Activated CD8-positive, alpha-beta memory T cell treated with anti-CD3 and anti-CD28 coated beads, Interleukin-2, amount 10 ng/mL, durations not matched to agents 7 days and 5 days (primary cell): ENCODE measurements at regions not wholly inside any gene's neighbourhood (a gene's known extent, or its start where the extent isn't known, plus 50 kb on each side); places are given as distances from the start of the nearest gene placed in this dataset.
"Not testable (repeated sequence)": the region's sequence is repeated elsewhere in the genome, so short reads cannot be mapped to it uniquely, and the experiment has no call there.

ENCODE experiments used
- ATAC-seq: fragments of 150-1000 bp; cut with Tn5 transposase; one replicate; pipeline ENCODE4 v1.10.0; 2021; ENCODE audit warnings: moderate library complexity
- CTCF ChIA-PET: fragments of 350-600 bp; sonication (Branson Sonifier 250); formaldehyde crosslinking; loops from one replicate; lab custom pipeline; 2021; ENCODE audit warnings: antibody characterized with exemption; lab: Charles Lee
- DNase-seq: peaks from one replicate; pipeline ENCODE4 v3.0.0-alpha.2; 2020
- H3K27ac Mint-ChIP-seq: one replicate; pipeline ENCODE4 v1.8.0; 2021; ENCODE audit warnings: mild to moderate bottlenecking, mixed read lengths
- H3K27me3 Mint-ChIP-seq: one replicate; pipeline ENCODE4 v1.8.0; 2021; ENCODE audit warnings: mixed read lengths
- H3K36me3 Mint-ChIP-seq: one replicate; pipeline ENCODE4 v1.8.0; 2021; ENCODE audit warnings: mild to moderate bottlenecking, mixed read lengths
- H3K4me1 Mint-ChIP-seq: one replicate; pipeline ENCODE4 v1.8.0; 2021; ENCODE audit warnings: mixed read lengths
- H3K4me3 Mint-ChIP-seq: one replicate; pipeline ENCODE4 v1.8.0; 2021; ENCODE audit warnings: mild to moderate bottlenecking, moderate library complexity, mixed read lengths
- H3K9me3 Mint-ChIP-seq: one replicate; pipeline ENCODE4 v1.8.0; 2022; ENCODE audit warnings: low read depth, mixed read lengths

DNA sequence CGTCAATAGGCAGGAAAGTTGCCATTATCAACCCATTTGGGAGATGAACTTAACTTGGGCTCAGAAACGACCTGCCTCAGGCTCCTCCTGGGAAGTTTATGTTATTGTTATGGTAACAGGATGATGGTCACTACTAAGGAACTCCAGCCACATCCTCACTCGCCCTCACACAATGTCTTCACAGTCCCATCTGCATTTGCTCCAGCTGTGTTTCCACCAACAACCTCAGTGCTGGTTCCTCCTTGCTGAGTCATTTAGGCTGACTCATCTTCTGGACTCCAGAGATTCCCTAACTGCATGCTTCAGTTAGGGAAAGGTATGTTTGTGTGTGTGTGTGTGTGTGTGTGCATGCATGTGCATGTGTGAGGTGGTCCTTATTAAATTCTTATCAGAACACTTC lies 293.4 kb upstream of the BOD1L1 start:
- no peak for DNase-seq
- CTCF ChIA-PET, result no interaction called here
- no peaks in the 10 kb centered on the region for H3K36me3 Mint-ChIP-seq
- H3K4me1 Mint-ChIP-seq, result no peaks in the 10 kb centered on the region
- ATAC-seq, result no peak
- H3K9me3 Mint-ChIP-seq, result no peaks in the 10 kb centered on the region
- no peak overlapping the region for H3K27ac Mint-ChIP-seq
- no peak overlapping the region for H3K4me3 Mint-ChIP-seq
- H3K27me3 Mint-ChIP-seq, result no peaks in the 10 kb centered on the region

DNA sequence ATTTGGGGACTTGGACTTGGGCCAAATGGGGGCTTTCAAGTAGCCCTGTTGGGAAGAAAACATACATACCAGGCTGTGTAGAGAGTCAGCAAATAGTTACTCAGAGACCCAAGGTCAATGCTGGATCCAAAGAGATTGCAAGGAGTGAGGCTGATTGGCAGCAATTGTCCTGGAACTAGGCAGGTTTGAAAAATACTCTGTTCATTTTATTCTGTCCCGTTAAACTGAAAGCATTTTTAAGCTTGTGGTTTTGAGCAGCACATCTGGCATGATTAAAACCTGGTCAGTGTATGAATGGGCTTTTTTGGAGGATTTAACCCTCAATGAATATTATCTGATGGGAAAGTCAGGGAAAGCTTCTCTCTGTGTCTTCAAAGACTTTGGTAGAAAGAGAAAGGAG lies 294.3 kb upstream of the BOD1L1 start:
- CTCF ChIA-PET, result no interaction called here
- no peak overlapping the region for H3K27ac Mint-ChIP-seq
- DNase-seq (no peak), ATAC-seq (no peak)
- H3K36me3 Mint-ChIP-seq, result no peaks in the 10 kb centered on the region
- H3K9me3 Mint-ChIP-seq, result no peaks in the 10 kb centered on the region
- H3K4me1 Mint-ChIP-seq, result no peaks in the 10 kb centered on the region
- no peak overlapping the region for H3K4me3 Mint-ChIP-seq
- no peaks in the 10 kb centered on the region for H3K27me3 Mint-ChIP-seq

DNA sequence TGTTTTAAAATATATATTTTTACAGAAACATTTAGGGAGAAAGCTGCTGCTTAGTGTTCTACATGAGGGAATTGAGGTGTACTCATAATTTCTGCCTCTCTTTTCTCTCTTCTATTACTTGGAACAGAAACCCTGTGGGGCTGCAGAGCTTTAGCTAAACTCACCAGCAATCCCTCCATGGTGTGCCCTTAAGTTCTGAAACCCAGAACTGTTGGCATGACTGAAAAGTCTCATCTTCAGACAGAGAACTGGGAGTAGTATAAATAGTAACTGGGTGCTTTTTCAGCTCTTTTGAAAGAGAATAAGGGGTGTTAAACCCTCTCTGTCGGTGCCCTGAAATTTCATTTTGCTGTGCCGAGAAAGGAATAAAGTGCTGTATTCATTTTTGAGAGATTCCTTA lies 294.9 kb upstream of the BOD1L1 start:
- Mint-ChIP-seq H3K27ac (no peak overlapping the region), H3K36me3 (no peaks in the 10 kb centered on the region), H3K4me1 (no peaks in the 10 kb centered on the region), H3K27me3 (no peaks in the 10 kb centered on the region), H3K4me3 (no peak overlapping the region), H3K9me3 (no peaks in the 10 kb centered on the region)
- CTCF ChIA-PET, result no interaction called here
- DNase-seq (no peak), ATAC-seq (no peak)

DNA sequence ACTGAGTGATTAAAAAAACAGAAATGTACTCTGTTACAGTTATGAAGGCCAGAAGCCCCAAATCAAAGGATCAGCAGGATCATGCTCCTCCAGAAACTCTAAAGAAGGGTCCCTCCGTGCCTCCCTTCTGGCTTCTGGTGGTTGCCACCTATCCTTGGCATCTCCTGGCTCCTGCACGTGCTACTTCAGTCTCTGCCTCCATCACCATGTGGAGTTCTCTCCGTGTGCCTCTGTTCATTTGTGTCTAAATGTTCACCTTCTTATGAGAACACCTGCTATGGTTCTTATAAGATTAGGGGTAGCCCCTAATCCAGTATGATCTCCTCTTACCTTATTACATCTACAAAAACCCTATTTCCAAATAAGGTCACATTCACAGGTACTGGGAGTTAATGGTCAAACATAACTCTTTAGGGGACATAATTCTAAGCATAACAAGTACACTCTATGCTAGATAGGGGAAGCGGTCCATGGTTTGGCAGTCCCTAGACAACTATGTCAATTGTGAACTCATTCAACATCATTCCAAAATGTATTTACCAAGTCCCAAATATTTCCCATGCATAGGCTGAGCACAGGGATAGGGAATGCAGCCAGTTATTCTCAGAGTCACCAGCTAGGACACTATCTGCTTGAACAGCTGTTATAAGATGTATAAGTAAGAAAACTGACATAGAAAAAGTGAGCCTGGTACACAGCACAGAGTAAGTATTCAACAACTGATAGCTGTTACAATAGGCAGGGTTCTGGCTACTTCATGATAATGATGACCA lies 295.5 kb upstream of the BOD1L1 start:
- Mint-ChIP-seq H3K36me3 (no peaks in the 10 kb centered on the region), H3K4me1 (no peaks in the 10 kb centered on the region), H3K4me3 (no peak overlapping the region), H3K9me3 (no peaks in the 10 kb centered on the region), H3K27me3 (no peaks in the 10 kb centered on the region), H3K27ac (no peak overlapping the region)
- DNase-seq (no peak), ATAC-seq (no peak)
- CTCF ChIA-PET, result no interaction called here

DNA sequence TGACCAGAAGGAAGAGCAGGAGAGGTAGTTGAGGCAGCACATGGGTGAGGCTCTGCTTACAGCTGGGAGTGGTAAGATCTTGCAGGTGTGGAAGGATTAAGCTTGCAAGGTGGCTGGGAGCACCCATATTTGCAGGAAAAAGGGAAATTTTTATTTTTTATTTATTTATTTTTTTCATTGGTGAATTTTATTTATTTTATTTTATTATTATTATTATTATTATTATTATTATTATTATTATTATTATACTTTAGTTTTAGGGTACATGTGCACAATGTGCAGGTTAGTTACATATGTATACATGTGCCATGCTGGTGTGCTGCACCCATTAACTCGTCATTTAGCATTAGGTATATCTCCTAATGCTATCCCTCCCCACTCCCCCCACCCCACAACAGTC lies 297.4 kb upstream of the BOD1L1 start:
- ATAC-seq, H3K27me3 Mint-ChIP-seq, H3K9me3 Mint-ChIP-seq, H3K4me3 Mint-ChIP-seq, CTCF ChIA-PET, H3K27ac Mint-ChIP-seq, H3K4me1 Mint-ChIP-seq, DNase-seq, H3K36me3 Mint-ChIP-seq: not testable (repeated sequence)

DNA sequence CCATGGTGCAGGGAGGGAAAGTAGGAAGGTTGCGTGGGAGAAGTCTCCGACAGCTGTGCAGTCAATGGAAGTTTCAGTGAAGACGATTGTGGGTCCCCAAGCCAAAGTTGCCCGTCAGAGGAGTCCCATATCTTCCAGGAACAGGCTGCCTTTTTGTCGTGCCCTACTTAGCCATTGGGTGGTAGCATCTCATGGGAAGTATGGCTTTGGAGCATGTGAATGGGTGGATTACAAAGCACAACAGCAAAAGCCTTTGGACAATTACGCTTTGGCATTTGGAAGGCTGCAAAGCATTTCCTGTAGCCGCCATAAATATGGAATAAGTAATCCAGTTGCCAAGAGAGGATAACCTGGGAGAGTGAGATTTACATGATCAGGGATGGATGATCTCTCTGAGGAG lies 300.7 kb upstream of the BOD1L1 start:
- CTCF ChIA-PET, result no interaction called here
- DNase-seq (no peak), ATAC-seq (no peak)
- H3K27me3 Mint-ChIP-seq, result no peaks in the 10 kb centered on the region
- H3K4me1 Mint-ChIP-seq, result no peaks in the 10 kb centered on the region
- no peak overlapping the region for H3K4me3 Mint-ChIP-seq
- no peak overlapping the region for H3K27ac Mint-ChIP-seq
- H3K36me3 Mint-ChIP-seq, result no peaks in the 10 kb centered on the region
- H3K9me3 Mint-ChIP-seq, result no peaks in the 10 kb centered on the region

DNA sequence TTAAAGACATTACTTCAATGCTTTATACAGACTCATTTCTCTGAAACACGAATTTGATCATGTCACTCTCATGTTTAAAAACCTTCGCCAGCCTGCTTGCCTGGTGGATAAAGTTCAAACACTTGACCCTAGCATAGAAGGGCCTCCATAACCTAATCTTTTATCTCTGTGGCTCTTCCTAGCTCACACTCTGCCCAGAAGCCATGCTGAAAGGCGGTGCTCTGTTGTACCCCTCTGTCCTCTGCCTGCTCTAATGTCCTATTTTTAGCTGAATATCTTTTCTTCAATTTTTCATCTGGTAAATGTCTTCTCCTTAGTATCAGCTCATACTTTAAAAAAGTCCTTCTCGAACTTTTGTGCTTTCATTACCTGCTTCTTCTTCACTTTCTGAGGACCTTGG lies 302.6 kb upstream of the BOD1L1 start:
- Mint-ChIP-seq H3K4me1 (no peaks in the 10 kb centered on the region), H3K36me3 (no peaks in the 10 kb centered on the region), H3K9me3 (no peaks in the 10 kb centered on the region), H3K4me3 (no peak overlapping the region), H3K27ac (no peak overlapping the region), H3K27me3 (no peaks in the 10 kb centered on the region)
- DNase-seq (no peak), ATAC-seq (no peak)
- CTCF ChIA-PET, result no interaction called here

DNA sequence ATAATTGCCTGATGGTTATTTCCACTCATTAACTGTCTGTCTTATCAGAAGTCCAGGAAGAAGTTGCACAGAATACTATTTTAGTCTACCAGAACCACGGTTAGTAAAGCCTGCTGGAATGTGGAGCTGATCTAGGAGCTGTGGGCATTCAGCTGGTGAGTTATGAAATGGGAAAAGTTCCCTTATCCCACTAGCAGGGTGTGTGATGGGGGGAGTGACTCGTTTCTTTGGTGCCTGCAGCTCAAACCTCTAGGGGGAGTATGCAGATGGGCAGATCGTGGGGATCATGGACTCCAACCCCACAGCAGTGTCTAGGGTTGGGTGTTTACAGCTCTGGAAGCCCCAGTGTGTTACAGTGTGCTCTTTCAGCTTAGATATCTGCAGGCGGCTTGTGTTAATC lies 305.7 kb upstream of the BOD1L1 start:
- CTCF ChIA-PET, result no interaction called here
- Mint-ChIP-seq H3K4me1 (no peaks in the 10 kb centered on the region), H3K27ac (no peak overlapping the region), H3K36me3 (no peaks in the 10 kb centered on the region), H3K27me3 (no peaks in the 10 kb centered on the region), H3K4me3 (no peak overlapping the region), H3K9me3 (no peaks in the 10 kb centered on the region)
- ATAC-seq, result no peak
- no peak for DNase-seq

DNA sequence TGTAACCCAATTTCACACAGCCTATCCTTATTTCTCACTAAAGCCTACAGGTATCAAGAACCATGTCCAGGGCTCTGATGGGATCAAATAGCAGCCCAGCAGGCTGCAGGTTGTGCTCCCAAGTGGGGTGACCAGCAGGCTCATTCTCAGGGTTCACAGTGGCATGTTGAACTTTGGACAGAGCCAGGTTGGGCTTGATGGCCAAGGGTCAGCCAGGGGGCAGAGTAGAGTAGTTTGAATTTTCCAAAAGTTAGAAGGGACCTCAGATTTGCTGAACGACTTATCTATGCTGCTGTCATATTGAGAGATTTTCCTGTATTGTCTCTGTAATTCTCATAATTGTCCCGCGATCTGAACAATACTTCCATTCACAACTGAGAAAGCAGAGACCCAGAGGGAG lies 310.8 kb upstream of the BOD1L1 start:
- ATAC-seq, result no peak
- Mint-ChIP-seq H3K27ac (no peak overlapping the region), H3K4me1 (no peaks in the 10 kb centered on the region), H3K4me3 (no peak overlapping the region), H3K36me3 (no peaks in the 10 kb centered on the region), H3K9me3 (no peaks in the 10 kb centered on the region), H3K27me3 (no peaks in the 10 kb centered on the region)
- CTCF ChIA-PET, result no interaction called here
- DNase-seq, result no peak

DNA sequence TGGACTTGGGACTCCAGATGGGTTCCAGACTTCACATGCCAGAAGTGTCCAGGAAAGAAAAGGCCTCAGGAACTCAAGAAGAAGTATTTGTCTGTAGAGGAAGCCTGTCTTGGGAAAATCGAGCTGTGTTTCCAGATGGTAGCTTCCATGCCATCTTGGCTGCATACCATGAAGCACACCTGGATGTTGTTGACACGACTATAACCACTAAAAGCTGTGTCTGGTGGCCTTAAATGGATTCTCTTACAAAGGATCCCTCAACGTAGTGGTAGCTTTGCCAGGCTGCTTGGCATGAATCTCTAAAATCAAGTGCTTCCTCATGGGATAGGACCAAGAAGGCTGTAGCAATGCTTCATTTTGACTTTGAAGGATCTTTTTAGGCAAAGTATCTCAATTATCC lies 313.4 kb upstream of the BOD1L1 start:
- ATAC-seq, result no peak
- H3K4me1 Mint-ChIP-seq, result no peaks in the 10 kb centered on the region
- H3K27ac Mint-ChIP-seq, result no peak overlapping the region
- H3K9me3 Mint-ChIP-seq, result no peaks in the 10 kb centered on the region
- no peak for DNase-seq
- CTCF ChIA-PET, result no interaction called here
- no peaks in the 10 kb centered on the region for H3K36me3 Mint-ChIP-seq
- no peak overlapping the region for H3K4me3 Mint-ChIP-seq
- no peaks in the 10 kb centered on the region for H3K27me3 Mint-ChIP-seq

DNA sequence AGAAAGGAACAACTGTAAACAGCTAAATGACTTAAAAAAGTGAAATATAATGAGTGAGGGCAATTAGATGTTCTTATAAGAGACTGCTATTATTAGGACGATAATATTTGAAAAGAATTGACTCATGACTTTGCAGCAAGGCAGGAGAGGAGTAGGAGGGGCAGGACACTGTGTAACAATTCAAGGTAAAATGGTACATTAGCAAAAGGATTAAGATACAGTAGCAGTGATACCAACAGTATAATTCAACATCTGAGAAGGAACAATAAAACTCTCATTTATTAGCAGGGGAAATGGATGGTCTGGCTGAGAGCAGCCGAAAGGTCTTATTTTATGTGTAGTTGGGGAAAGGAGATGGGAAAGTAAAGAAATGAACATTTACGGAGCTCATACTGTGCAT lies 315.5 kb upstream of the BOD1L1 start:
- H3K4me1 Mint-ChIP-seq, result no peaks in the 10 kb centered on the region
- CTCF ChIA-PET, result no interaction called here
- H3K4me3 Mint-ChIP-seq, result no peak overlapping the region
- H3K27me3 Mint-ChIP-seq, result no peaks in the 10 kb centered on the region
- ATAC-seq (no peak), DNase-seq (no peak)
- no peak overlapping the region for H3K27ac Mint-ChIP-seq
- H3K9me3 Mint-ChIP-seq, result no peaks in the 10 kb centered on the region
- no peaks in the 10 kb centered on the region for H3K36me3 Mint-ChIP-seq

DNA sequence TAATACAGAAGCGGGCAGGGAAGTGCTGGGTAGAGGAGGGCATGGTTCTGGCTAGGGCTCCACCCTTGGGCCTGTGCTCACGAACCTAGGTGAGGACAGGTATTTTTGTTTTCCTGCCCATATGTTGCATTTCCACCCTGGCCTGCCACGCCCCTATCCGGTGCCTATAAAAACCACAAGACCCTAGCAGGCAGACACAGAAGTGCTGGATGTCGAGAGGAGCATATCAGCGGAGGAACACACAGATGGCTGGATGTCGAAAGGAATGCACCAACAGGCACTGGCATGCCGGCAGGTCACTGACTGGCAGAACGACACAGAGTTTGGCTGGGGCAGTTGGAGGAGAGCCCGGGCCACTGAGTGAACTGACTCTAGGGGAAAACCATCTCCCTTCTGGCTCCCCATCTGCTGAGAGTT lies 316.6 kb upstream of the BOD1L1 start:
- H3K4me3 Mint-ChIP-seq, result no peak overlapping the region
- no peaks in the 10 kb centered on the region for H3K9me3 Mint-ChIP-seq
- ATAC-seq (no peak), DNase-seq (no peak)
- CTCF ChIA-PET, result no interaction called here
- H3K36me3 Mint-ChIP-seq, result no peaks in the 10 kb centered on the region
- no peaks in the 10 kb centered on the region for H3K4me1 Mint-ChIP-seq
- H3K27ac Mint-ChIP-seq, result no peak overlapping the region
- H3K27me3 Mint-ChIP-seq, result no peaks in the 10 kb centered on the region

DNA sequence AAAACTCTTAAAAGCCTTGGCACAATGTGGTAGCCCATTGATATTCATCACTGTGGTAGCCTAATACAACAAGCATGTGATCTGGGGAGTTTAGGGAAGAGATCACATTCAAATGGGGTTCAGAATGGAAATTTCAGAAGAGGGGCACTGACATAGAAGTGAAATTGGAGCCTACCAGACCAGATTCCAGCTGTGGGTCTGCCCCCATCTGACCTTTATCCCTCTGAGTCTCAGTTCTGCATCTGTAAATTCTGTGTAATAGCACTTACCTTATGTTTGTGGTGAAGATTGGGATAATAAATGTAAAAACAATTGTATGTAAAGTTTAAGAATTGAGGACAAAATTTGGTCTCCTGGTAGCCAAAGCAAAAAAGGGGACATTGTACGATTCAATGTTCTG lies 320.4 kb upstream of the BOD1L1 start:
- Mint-ChIP-seq H3K4me3 (no peak overlapping the region), H3K9me3 (no peaks in the 10 kb centered on the region), H3K4me1 (no peaks in the 10 kb centered on the region), H3K27ac (no peak overlapping the region), H3K27me3 (no peaks in the 10 kb centered on the region), H3K36me3 (no peaks in the 10 kb centered on the region)
- ATAC-seq, result no peak
- DNase-seq, result no peak
- CTCF ChIA-PET, result no interaction called here

DNA sequence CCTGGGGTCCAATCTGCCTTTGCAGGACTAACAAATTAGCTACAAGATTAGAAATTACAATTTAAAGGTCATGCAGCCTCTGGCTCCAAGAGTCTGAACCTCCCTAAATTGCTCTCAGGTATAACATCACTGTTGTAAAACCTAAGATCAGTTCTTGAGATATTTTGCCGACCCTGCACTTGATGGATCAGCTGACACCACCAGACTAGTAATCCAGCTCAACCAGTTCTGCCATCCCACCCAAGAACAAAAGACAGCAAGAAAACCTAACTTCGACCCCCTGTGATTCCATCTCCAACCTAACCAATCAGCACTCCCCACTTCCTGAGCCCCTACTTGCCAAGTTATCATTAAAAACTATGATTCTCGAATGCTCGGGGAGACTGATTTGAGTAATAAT lies 323.0 kb upstream of the BOD1L1 start:
- ATAC-seq (no peak), DNase-seq (no peak)
- CTCF ChIA-PET, result interaction anchor here (0.6 kb wide), 1 partner anchor 1552 kb away, joined by 4 read pairs; no protein-coding TSS in a partner anchor
- no peaks in the 10 kb centered on the region for H3K36me3 Mint-ChIP-seq
- H3K4me1 Mint-ChIP-seq, result no peaks in the 10 kb centered on the region
- H3K4me3 Mint-ChIP-seq, result no peak overlapping the region
- H3K27ac Mint-ChIP-seq, result no peak overlapping the region
- H3K9me3 Mint-ChIP-seq, result no peaks in the 10 kb centered on the region
- no peaks in the 10 kb centered on the region for H3K27me3 Mint-ChIP-seq

DNA sequence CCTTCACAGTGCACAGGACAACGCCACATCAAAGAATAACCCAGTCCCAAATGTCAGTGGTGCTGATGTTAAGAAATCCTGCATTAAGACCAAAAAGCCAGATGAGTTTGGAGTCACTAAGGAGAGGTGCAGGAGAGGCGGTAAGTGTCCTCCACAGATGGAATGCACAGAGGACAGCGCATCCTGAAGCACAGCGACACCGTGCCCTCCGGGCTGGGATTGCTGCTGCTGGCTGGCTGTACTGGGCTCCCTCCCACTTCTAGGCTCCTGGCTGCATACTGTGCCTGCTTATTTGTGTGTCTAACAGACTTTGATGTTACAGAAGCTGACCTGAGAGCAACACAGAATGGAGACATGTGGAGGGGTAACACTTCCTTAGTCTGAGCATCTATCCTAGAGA lies 325.6 kb upstream of the BOD1L1 start:
- Mint-ChIP-seq H3K9me3 (no peaks in the 10 kb centered on the region), H3K27me3 (no peaks in the 10 kb centered on the region), H3K4me1 (no peaks in the 10 kb centered on the region), H3K27ac (no peak overlapping the region), H3K4me3 (no peak overlapping the region), H3K36me3 (no peaks in the 10 kb centered on the region)
- DNase-seq (no peak), ATAC-seq (no peak)
- CTCF ChIA-PET, result no interaction called here
